ENCODE measurements at regions not wholly inside any gene's neighbourhood (a gene's known extent, or its start where the extent isn't known, plus 50 kb on each side); places are given as distances from the start of the nearest gene placed in this dataset.

GRCh38 chr1:95553595-95553994, 319.6 kb downstream of the RWDD3 start:
- TF ChIP-seq POLR2AphosphoS5 (IDR thresholded peaks at IDR 0.05) (no peak), CTCF (IDR thresholded peaks at IDR 0.05) (no peak), POLR2A (IDR thresholded peaks at IDR 0.05) (no peak)
